ENCODE measurements at regions not wholly inside any gene's neighbourhood (a gene's known extent, or its start where the extent isn't known, plus 50 kb on each side); places are given as distances from the start of the nearest gene placed in this dataset.

DNA sequence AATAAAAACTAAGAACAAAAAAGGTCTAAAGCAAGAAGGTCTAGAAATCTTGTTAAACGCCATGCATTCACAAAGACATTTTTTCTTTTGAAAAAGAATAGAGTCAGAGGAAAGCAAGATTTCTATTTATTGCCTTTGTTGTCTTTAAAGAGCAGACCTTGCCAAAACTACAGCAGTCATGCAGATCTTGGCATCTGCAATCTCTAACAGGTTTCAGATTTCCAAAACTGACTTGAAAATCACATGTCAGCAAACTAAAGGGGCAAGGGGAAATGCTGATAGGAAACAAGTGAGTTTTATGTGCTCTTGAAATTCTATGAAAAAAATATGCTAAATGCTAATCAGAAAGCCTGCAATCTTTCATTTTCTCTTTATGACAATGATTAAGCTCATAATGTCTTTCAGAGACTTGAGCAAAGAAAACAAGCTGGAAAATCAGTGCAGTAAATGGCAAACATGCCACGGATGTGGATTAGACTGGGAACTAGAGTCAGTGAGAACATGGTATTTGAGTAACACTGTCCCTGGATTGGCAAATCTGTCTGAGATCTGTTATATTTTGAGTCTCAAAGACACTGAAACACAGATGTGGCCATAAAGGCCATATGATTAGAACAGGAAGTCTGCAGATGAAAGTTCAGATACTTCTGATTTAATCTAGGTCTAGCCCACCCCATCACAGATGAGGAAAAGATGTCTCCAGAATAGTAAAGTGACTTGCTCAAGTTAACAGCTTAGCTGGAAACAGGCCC, 361.4 kb upstream of the RPS23 start:
- no peak overlapping the region for H3K4me3 ChIP-seq (ENCODE audit: low read depth, low read length, poor library complexity, severe bottlenecking)
- TF ChIP-seq, protein P1, sequence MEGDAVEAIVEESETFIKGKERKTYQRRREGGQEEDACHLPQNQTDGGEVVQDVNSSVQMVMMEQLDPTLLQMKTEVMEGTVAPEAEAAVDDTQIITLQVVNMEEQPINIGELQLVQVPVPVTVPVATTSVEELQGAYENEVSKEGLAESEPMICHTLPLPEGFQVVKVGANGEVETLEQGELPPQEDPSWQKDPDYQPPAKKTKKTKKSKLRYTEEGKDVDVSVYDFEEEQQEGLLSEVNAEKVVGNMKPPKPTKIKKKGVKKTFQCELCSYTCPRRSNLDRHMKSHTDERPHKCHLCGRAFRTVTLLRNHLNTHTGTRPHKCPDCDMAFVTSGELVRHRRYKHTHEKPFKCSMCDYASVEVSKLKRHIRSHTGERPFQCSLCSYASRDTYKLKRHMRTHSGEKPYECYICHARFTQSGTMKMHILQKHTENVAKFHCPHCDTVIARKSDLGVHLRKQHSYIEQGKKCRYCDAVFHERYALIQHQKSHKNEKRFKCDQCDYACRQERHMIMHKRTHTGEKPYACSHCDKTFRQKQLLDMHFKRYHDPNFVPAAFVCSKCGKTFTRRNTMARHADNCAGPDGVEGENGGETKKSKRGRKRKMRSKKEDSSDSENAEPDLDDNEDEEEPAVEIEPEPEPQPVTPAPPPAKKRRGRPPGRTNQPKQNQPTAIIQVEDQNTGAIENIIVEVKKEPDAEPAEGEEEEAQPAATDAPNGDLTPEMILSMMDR (conservative IDR thresholded peaks at IDR 0.05; ENCODE audit: low read depth, low read length) = no peak
- no peak for TF ChIP-seq EZH2 (IDR thresholded peaks at IDR 0.05; ENCODE audit: borderline replicate concordance, low read depth, low read length, poor library complexity, severe bottlenecking)
- H3K27ac ChIP-seq (ENCODE audit: low read depth, low read length, poor library complexity, severe bottlenecking) = no peak overlapping the region
- ChIA-PET POLR2A (ENCODE audit: low non-redundant PET) (interaction anchor here (0.6 kb wide), 1 partner anchor 552 kb away, joined by 3 read pairs; no protein-coding TSS in a partner anchor), CTCF (no interaction called here)
- BruUV-seq (replicated peaks) = no TSS peak
- H3K9me3 ChIP-seq (ENCODE audit: low read depth, low read length, poor library complexity, severe bottlenecking) = no peaks in the 10 kb centered on the region
- peaks cover 22% of the 10 kb centered on the region for H3K4me1 ChIP-seq (ENCODE audit: insufficient read depth, low read length, poor library complexity, severe bottlenecking)
- intact Hi-C loops (cut with micrococcal nuclease; ENCODE audit: unreplicated experiment) = loop anchor here (2.0 to 10.0 kb wide), 5 partner anchors 153 to 923 kb away; partner anchors contain the start of genes TMEM167A, VCAN and XRCC4
- peak; percentile 39 for DNase-seq (ENCODE audit: low spot score)
- H3K27me3 ChIP-seq (replicated peaks; ENCODE audit: insufficient read depth, low read depth, low read length, poor library complexity) = no peaks in the 10 kb centered on the region
- no peaks in the 10 kb centered on the region for H3K36me3 ChIP-seq (ENCODE audit: insufficient read depth, low read length, poor library complexity, severe bottlenecking)

DNA sequence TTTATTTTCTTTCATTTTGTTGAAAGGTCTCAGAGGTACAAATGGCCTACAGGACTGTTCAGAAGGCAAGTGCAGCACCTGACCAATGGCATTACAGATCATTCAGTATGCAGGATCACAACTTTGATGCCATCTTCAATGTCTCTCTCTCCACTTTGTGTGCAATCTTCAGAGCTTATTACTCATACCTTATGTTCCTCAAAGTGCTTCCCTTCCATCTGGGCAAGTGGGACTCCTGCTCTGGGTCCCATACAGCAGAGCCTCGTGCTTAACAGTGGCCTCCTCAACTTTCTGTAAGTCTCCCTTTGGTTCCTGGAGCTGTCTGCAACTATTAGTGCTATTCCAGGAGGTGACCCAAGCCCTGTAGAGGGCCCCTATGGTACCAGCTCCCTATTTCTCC, 358.4 kb upstream of the RPS23 start:
- DNase-seq (ENCODE audit: low spot score) = no peak
- ChIA-PET CTCF (no interaction called here), POLR2A (ENCODE audit: low non-redundant PET) (no interaction called here)

DNA sequence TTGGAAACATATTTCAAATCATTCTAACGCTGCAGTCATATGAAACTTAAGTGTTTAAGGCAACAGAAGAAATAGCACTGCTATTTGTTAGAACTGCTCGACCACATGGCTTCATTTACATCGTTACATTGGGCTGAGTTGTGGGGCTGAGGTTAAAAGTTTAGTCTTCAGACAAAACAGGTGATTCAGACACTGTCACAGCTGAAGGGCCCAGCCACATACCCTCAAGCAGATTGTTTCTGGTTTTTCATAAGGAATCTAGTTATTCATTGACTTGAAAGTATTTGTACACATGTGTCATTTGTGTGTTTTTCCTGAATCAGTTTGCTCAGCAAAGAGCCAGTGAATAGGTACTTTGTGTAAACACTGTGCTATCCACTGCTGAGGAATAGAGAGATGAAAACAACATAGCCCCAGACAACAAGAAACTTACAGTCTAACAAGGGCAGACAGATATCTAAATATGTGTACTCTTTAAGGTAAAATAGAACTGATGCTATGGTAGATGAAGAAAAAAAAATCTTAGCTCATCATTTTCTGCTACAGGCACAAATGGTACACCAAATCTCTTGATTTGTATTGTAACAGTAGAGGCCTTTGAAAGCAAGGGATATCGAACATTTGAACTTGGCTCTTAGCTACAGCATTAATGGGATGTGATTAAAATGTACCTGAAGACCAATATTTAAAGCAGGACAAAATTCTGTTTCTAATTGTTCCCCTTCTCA, 357.6 kb upstream of the RPS23 start:
- Histone ChIP-seq H3K9me3 (ENCODE audit: low read depth, low read length, poor library complexity, severe bottlenecking) (no peaks in the 10 kb centered on the region), H3K4me3 (ENCODE audit: low read depth, low read length, poor library complexity, severe bottlenecking) (no peak overlapping the region), H3K4me1 (ENCODE audit: insufficient read depth, low read length, poor library complexity, severe bottlenecking) (peaks cover 17% of the 10 kb centered on the region), H3K36me3 (ENCODE audit: insufficient read depth, low read length, poor library complexity, severe bottlenecking) (no peaks in the 10 kb centered on the region), H3K27ac (ENCODE audit: low read depth, low read length, poor library complexity, severe bottlenecking) (no peak overlapping the region), H3K27me3 (replicated peaks; ENCODE audit: insufficient read depth, low read depth, low read length, poor library complexity) (no peaks in the 10 kb centered on the region)
- BruUV-seq (replicated peaks) = no TSS peak
- POLR2A ChIA-PET (ENCODE audit: low non-redundant PET) = no interaction called here
- TF ChIP-seq, protein P1 (conservative IDR thresholded peaks at IDR 0.05; ENCODE audit: low read depth, low read length) = no peak
- TF ChIP-seq EZH2 (IDR thresholded peaks at IDR 0.05; ENCODE audit: borderline replicate concordance, low read depth, low read length, poor library complexity, severe bottlenecking) = no peak
- intact Hi-C loops (cut with micrococcal nuclease; ENCODE audit: unreplicated experiment) = no loop called here
- CTCF ChIA-PET = no interaction called here
- DNase-seq (ENCODE audit: low spot score) = no peak

More for the DNA sequence above, 358.4 kb upstream of the RPS23 start:
- Histone ChIP-seq H3K36me3 (ENCODE audit: insufficient read depth, low read length, poor library complexity, severe bottlenecking) (no peaks in the 10 kb centered on the region), H3K4me3 (ENCODE audit: low read depth, low read length, poor library complexity, severe bottlenecking) (no peak overlapping the region), H3K27me3 (replicated peaks; ENCODE audit: insufficient read depth, low read depth, low read length, poor library complexity) (no peaks in the 10 kb centered on the region), H3K4me1 (ENCODE audit: insufficient read depth, low read length, poor library complexity, severe bottlenecking) (peaks cover 22% of the 10 kb centered on the region), H3K9me3 (ENCODE audit: low read depth, low read length, poor library complexity, severe bottlenecking) (no peaks in the 10 kb centered on the region), H3K27ac (ENCODE audit: low read depth, low read length, poor library complexity, severe bottlenecking) (no peak overlapping the region)
- BruUV-seq (replicated peaks) = no TSS peak
- TF ChIP-seq, protein P1 (conservative IDR thresholded peaks at IDR 0.05; ENCODE audit: low read depth, low read length) = no peak
- no peak for TF ChIP-seq EZH2 (IDR thresholded peaks at IDR 0.05; ENCODE audit: borderline replicate concordance, low read depth, low read length, poor library complexity, severe bottlenecking)
- intact Hi-C loops (cut with micrococcal nuclease; ENCODE audit: unreplicated experiment) = no loop called here

All from A673 (cell line).